ENCODE measurements at regions not wholly inside any gene's neighbourhood (a gene's known extent, or its start where the extent isn't known, plus 50 kb on each side); places are given as distances from the start of the nearest gene placed in this dataset.

GRCh38 chr4:152207378-152207720 is 328.5 kb downstream of the FBXW7 start:
- TF ChIP-seq, protein P1, sequence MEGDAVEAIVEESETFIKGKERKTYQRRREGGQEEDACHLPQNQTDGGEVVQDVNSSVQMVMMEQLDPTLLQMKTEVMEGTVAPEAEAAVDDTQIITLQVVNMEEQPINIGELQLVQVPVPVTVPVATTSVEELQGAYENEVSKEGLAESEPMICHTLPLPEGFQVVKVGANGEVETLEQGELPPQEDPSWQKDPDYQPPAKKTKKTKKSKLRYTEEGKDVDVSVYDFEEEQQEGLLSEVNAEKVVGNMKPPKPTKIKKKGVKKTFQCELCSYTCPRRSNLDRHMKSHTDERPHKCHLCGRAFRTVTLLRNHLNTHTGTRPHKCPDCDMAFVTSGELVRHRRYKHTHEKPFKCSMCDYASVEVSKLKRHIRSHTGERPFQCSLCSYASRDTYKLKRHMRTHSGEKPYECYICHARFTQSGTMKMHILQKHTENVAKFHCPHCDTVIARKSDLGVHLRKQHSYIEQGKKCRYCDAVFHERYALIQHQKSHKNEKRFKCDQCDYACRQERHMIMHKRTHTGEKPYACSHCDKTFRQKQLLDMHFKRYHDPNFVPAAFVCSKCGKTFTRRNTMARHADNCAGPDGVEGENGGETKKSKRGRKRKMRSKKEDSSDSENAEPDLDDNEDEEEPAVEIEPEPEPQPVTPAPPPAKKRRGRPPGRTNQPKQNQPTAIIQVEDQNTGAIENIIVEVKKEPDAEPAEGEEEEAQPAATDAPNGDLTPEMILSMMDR (IDR thresholded peaks at IDR 0.05; ENCODE audit: low read depth, low read length), result no peak
- no peak for TF ChIP-seq MYC (IDR thresholded peaks at IDR 0.05; ENCODE audit: low read depth, low read length)
- TF ChIP-seq MAX (IDR thresholded peaks at IDR 0.05; ENCODE audit: low read depth, low read length), result no peak
- TF ChIP-seq POLR2A (IDR thresholded peaks at IDR 0.05; ENCODE audit: extremely low read depth, insufficient read length), result no peak

Data from NB4 (cell line).